HL-60/S4 (cell line): ENCODE measurements at regions not wholly inside any gene's neighbourhood (a gene's known extent, or its start where the extent isn't known, plus 50 kb on each side); places are given as distances from the start of the nearest gene placed in this dataset.
"Not testable (repeated sequence)": the region's sequence is repeated elsewhere in the genome, so short reads cannot be mapped to it uniquely, and the experiment has no call there.

ENCODE experiments used
- in situ Hi-C: fragments of 300-500 bp; cut with MboI; formaldehyde crosslinking; loops from 2 replicates; pipeline ENCODE4 v1.14.3; 2022; ENCODE audit warnings: low sequenced_read_pairs

GRCh38 chr1:116850436-116850835, 59.3 kb upstream of the PTGFRN start:
- in situ Hi-C loops = no loop called here

- in situ Hi-C loops = not testable (repeated sequence)
Measured at GRCh38 chr1:116851189-116851588, 58.5 kb upstream of the PTGFRN start.

- in situ Hi-C loops = no loop called here
Measured at GRCh38 chr1:116851846-116852245, 57.9 kb upstream of the PTGFRN start.

DNA sequence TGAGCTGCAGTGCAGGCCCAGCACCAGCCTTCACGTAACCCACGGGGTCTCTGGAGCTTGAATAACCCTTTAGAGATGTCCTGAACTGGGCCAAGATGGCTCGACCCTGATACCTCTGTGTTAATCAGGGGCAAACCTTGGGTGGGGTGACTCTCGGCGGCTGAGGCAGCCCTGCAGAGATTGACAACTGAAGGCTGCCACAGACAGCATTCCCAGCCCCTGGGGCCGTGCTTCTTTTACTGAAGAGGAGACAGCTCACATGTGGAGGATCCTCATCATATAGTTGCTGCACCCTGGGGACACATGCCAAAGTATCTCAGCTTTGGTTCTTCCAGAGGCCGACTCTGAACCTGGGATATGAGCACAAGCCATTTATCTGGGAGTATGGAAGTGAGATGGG, 57.3 kb upstream of the PTGFRN start:
- in situ Hi-C loops = no loop called here

- in situ Hi-C loops = no loop called here
Measured at GRCh38 chr1:116852910-116853309, 56.8 kb upstream of the PTGFRN start.

DNA sequence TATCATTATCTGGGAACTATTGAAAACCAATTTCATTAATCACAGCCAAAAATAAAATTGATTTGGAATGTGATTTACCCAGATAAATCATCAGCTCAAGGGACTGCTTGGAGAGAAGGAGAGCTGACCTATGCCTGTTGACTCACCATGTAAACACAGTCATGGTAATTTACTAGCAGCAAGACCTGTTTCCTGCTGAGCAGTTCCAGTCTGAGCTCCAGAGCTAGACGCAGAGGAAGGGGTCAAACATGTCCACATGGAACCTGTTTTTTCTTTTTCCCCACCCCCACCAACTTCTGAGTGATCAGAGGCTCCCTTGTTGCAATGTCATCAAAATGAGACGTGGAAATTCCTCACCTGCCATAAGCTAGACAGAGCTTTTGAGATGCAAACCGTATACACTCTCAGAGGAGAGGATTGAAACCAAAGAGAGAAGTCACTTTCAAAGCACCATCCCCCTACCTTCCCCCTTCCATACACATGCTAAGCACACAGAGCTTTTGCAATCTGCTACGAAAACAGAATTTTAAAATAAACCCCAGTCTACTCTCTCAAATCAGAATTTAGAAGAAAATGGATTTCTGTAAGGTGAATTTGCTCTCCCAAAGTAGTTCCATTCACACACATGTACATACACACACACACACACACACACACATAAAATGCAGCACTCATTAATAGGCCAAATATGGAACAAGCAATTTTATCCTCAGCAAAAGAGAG, 55.9 kb upstream of the PTGFRN start:
- in situ Hi-C loops = no loop called here

- in situ Hi-C loops = no loop called here
Measured at GRCh38 chr1:116854403-116854690, 55.4 kb upstream of the PTGFRN start.

DNA sequence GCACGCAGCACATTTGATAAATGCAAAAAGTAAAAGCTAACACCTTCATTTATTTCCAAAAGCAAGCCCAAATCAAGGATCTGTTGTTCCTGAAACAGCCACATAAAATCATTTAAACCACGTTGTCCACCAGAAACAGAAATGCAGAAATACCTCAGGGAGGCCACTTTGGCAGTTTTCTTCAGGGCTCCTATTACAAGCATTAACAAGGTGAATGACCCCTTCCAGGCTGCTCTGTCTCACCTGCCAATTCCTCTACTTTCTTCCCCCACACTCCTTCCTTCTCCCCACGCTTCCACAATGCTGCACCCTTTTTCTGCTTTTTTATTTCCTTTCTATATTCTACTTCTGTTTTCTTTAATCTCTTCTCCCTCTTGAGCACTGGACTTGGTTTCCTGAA, 55.0 kb upstream of the PTGFRN start:
- in situ Hi-C loops = no loop called here

- in situ Hi-C loops = no loop called here
Measured at GRCh38 chr1:116855191-116855619, 54.5 kb upstream of the PTGFRN start.

DNA sequence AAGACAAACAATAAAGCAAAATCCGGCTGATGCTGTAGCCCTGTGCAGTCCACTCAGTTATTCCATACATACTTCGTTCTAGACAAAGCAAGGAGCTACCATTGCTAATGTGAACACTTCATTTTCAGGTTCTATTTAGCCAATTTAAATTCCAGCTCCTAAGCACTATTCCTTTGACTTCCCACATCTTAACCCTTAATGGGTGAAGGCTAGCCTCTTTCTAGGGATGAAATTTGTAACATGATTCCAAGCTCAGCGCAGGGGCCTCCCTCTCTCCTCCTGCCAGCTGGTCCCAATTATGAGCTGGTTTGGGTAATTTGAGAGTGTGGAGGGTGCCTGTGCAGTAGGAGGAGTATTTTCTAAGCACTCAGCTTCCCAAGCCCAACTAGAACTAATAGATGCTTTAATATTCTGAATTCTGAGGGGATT, 53.9 kb upstream of the PTGFRN start:
- in situ Hi-C loops = no loop called here

GRCh38 chr1:116856312-116856711, 53.4 kb upstream of the PTGFRN start:
- in situ Hi-C loops = no loop called here

GRCh38 chr1:116857092-116857491, 52.6 kb upstream of the PTGFRN start:
- in situ Hi-C loops = no loop called here
